GM12892 (cell line): ENCODE measurements at regions not wholly inside any gene's neighbourhood (a gene's known extent, or its start where the extent isn't known, plus 50 kb on each side); places are given as distances from the start of the nearest gene placed in this dataset.

ENCODE experiments used
- POLR2A ChIP-seq: IDR thresholded peaks from 2 replicates; pipeline ENCODE4 v1.6.1; 2011; ENCODE audit warnings: low read depth, low read length, control low read depth
- POLR2AphosphoS5 ChIP-seq: IDR thresholded peaks from 2 replicates; pipeline ENCODE4 v1.6.1; 2011; ENCODE audit warnings: low read depth, low read length, control low read depth
- TAF1 ChIP-seq: IDR thresholded peaks from 2 replicates; pipeline ENCODE4 v1.6.1; 2011; ENCODE audit warnings: low read depth, mild to moderate bottlenecking, control low read depth, low read length, borderline replicate concordance

GRCh38 chr5:165626161-165626560 is 2120.7 kb downstream of the MAT2B start:
- TF ChIP-seq POLR2A (no peak), POLR2AphosphoS5 (no peak), TAF1 (no peak)
